D721Med (cell line): ENCODE measurements at regions not wholly inside any gene's neighbourhood (a gene's known extent, or its start where the extent isn't known, plus 50 kb on each side); places are given as distances from the start of the nearest gene placed in this dataset.

ENCODE experiments used
- DNase-seq: peaks from one replicate; pipeline ENCODE4 v3.0.0; 2011; ENCODE audit warnings: low spot score; ENCODE audit not compliant: insufficient read length
- FAIRE-seq: peaks from 2 replicates; lab custom pipeline; 2011; peaks lifted over from hg19 to GRCh38; lab: Jason Lieb, UNC
- TF ChIP-seq, protein P1 (sequence below): IDR thresholded peaks from 2 replicates; pipeline ENCODE4 v1.5.1; 2012; ENCODE audit warnings: mild to moderate bottlenecking, control low read depth; ENCODE audit not compliant: insufficient read depth; ENCODE audit errors: missing control alignments

DNA sequence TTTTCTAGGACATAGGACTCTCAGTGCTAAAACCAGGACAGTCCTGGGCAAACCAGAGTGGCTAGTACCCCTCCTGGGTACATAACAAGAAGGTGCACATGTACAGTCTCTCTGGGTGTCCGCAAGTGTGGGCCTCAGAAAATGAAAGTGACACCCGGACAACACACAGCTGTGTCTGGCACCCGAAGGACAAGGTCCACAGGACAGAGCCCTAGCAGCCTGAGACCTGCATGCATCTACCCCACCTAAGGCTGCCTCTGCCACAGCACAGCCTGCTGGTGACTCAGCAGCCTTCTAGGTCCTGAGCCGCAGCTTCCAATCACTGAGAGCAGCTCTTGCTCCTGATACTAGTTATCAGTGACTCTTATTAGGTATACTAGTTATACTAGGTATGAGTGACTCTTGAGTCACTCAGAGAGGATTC is 784.1 kb upstream of the TBX3 start:
- DNase-seq (no peak), FAIRE-seq (no peak)
- TF ChIP-seq, protein P1, sequence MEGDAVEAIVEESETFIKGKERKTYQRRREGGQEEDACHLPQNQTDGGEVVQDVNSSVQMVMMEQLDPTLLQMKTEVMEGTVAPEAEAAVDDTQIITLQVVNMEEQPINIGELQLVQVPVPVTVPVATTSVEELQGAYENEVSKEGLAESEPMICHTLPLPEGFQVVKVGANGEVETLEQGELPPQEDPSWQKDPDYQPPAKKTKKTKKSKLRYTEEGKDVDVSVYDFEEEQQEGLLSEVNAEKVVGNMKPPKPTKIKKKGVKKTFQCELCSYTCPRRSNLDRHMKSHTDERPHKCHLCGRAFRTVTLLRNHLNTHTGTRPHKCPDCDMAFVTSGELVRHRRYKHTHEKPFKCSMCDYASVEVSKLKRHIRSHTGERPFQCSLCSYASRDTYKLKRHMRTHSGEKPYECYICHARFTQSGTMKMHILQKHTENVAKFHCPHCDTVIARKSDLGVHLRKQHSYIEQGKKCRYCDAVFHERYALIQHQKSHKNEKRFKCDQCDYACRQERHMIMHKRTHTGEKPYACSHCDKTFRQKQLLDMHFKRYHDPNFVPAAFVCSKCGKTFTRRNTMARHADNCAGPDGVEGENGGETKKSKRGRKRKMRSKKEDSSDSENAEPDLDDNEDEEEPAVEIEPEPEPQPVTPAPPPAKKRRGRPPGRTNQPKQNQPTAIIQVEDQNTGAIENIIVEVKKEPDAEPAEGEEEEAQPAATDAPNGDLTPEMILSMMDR = no peak

- DNase-seq = no peak
- TF ChIP-seq, protein P1 = no peak
- no peak for FAIRE-seq
Measured at GRCh38 chr12:115467531-115467930, 783.6 kb upstream of the TBX3 start.

DNA sequence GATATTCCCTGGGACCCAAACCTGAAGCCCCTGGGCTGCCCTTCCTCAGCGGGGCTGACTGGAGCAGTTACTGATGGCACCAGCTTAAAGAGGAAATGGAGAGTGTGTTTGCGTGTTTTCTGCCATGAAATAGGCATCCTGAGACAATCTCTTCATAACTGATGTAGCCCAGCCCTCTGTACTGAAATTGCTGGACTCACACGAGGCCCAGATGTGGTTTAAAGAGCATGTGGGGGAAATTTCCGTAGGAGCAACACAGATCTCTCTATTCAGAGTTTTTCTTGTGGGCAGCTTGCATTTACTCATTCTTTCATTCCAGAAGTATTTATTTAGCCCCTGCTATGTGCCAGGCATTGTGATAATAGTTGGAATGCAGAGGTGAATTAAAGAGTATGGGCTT is 782.1 kb upstream of the TBX3 start:
- TF ChIP-seq, protein P1 = no peak
- no peak for DNase-seq
- no peak for FAIRE-seq

GRCh38 chr12:115464661-115465060 is 780.7 kb upstream of the TBX3 start:
- TF ChIP-seq, protein P1 = no peak
- no peak for FAIRE-seq

DNA sequence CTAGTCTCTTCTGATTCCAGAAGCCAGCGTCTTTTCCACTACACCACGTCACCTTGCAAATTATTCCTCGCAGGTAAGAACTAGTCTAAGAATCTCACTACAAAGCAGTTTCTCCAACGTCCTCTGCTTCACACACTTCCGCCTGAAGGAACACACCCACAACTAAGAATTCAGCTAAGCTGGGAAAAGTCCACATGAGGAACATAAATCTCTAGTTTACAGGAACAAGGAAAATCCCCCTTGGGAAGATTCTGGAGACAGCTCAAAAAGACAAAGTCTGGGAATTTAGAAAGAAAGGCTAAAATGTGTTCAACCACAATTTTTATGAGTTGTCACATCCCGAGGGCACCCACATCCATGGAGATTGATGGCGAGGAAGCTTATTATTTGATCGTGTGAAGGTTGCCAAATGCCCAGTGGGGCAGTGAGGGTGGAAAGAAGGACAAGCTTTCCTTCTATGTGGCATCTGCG is 780.2 kb upstream of the TBX3 start:
- TF ChIP-seq, protein P1 = no peak
- DNase-seq (no peak), FAIRE-seq (no peak)

More at GRCh38 chr12:115464661-115465060, 780.7 kb upstream of the TBX3 start:
- DNase-seq = no peak

- DNase-seq = no peak
- no peak for FAIRE-seq
- TF ChIP-seq, protein P1 = no peak
Measured at GRCh38 chr12:115461401-115461800, 777.4 kb upstream of the TBX3 start.

DNA sequence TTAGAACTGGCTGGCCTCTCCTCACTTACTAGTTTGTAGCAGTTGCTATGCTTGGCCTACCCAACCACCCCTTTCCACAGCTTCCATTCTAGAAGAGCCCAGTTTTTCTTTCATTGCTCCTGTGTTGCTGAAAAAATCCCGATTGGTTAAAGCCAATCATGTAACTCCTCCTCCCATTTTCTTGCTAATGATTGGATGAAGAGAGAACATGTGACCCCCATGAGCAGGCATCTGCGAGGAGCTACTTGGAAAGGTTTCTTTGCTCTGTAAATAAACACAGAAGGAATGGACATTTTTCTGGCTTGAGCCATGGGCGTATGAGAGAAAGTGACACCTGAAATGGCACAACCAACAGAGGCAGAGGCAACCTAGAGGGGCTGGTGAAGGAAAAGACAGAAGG is 773.8 kb upstream of the TBX3 start:
- TF ChIP-seq, protein P1 = no peak
- DNase-seq = no peak
- no peak for FAIRE-seq
